GM12865 (cell line): ENCODE measurements at regions not wholly inside any gene's neighbourhood (a gene's known extent, or its start where the extent isn't known, plus 50 kb on each side); places are given as distances from the start of the nearest gene placed in this dataset.

Experiments used
- DNase-seq: peaks from one replicate; pipeline ENCODE4 v3.0.0; 2010; ENCODE audit warnings: low read depth
- H3K4me3 ChIP-seq: 2 replicates; pipeline ENCODE4 v1.5.1; 2011; ENCODE audit warnings: mild to moderate bottlenecking, low read depth, low read length, control low read depth
- CTCF ChIP-seq: IDR thresholded peaks from 2 replicates; pipeline ENCODE4 v1.5.1; 2011; ENCODE audit warnings: low read length, control low read depth, low read depth, inconsistent platforms; ENCODE audit not compliant: insufficient read depth; ENCODE audit errors: missing control alignments

- no peak for TF ChIP-seq CTCF
- H3K4me3 ChIP-seq = no peak overlapping the region
- DNase-seq = no peak
Measured at GRCh38 chr6:82741996-82742385, 323.6 kb downstream of the UBE3D start.

GRCh38 chr6:82744286-82745015 is 321.2 kb downstream of the UBE3D start:
- no peak overlapping the region for H3K4me3 ChIP-seq
- DNase-seq = no peak

GRCh38 chr6:82750556-82750955 is 315.1 kb downstream of the UBE3D start:
- no peak overlapping the region for H3K4me3 ChIP-seq
- no peak for TF ChIP-seq CTCF
- DNase-seq = no peak

More at GRCh38 chr6:82744286-82745015, 321.2 kb downstream of the UBE3D start:
- TF ChIP-seq CTCF = no peak

GRCh38 chr6:82751718-82752117 is 313.9 kb downstream of the UBE3D start:
- DNase-seq = no peak
- TF ChIP-seq CTCF = no peak
- H3K4me3 ChIP-seq = no peak overlapping the region

- no peak overlapping the region for H3K4me3 ChIP-seq
- no peak for TF ChIP-seq CTCF
- no peak for DNase-seq
Measured at GRCh38 chr6:82761674-82762345, 303.8 kb downstream of the UBE3D start.

GRCh38 chr6:82766476-82766875 is 299.2 kb downstream of the UBE3D start:
- DNase-seq = no peak

More at GRCh38 chr6:82766476-82766875, 299.2 kb downstream of the UBE3D start:
- no peak for TF ChIP-seq CTCF
- no peak overlapping the region for H3K4me3 ChIP-seq
